CD4-positive, alpha-beta T cell (primary cell): ENCODE measurements at regions not wholly inside any gene's neighbourhood (a gene's known extent, or its start where the extent isn't known, plus 50 kb on each side); places are given as distances from the start of the nearest gene placed in this dataset.

ENCODE experiments used
- ATAC-seq: fragments of 200-7000 bp; cut with Tn5 transposase; one replicate; pipeline ENCODE4 v1.10.0; 2022; ENCODE audit warnings: mild to moderate bottlenecking; ENCODE audit not compliant: poor library complexity
- CTCF ChIA-PET: fragments of 350-600 bp; sonication (Branson Sonifier 250); formaldehyde crosslinking; loops from one replicate; lab custom pipeline; 2021; ENCODE audit warnings: antibody characterized with exemption, inconsistent platforms; lab: Charles Lee
- POLR2A ChIA-PET: fragments of 350-600 bp; sonication (Branson Sonifier 250); formaldehyde crosslinking; loops from one replicate; lab custom pipeline; 2021; ENCODE audit warnings: antibody characterized with exemption, inconsistent platforms; lab: Charles Lee
- DNase-seq, 14 experiments: peaks; one replicate each; pipeline ENCODE4 v3.0.0-alpha.2; 2013 to 2020; ENCODE audit warnings: mixed read lengths in 2 of 14
- H3K27ac ChIP-seq, 2 donors: one replicate each; pipeline versions ENCODE4 v1.5.1 to v1.7.0; 2013; ENCODE audit warnings: low read length in 2 of 2, low read depth in 1 of 2, mild to moderate bottlenecking in 1 of 2
- H3K27me3 ChIP-seq, 2 experiments: 1 replicate in 1 of 2; 2 replicates in 1 of 2; pipeline versions ENCODE4 v1.6.1 to v1.7.0; 2013; ENCODE audit warnings: low read length in 2 of 2, control low read depth in 1 of 2, mild to moderate bottlenecking in 1 of 2, moderate library complexity in 1 of 2; ENCODE audit not compliant: insufficient read depth in 2 of 2, control insufficient read depth in 1 of 2
- H3K36me3 ChIP-seq: one replicate; pipeline ENCODE4 v1.6.1; 2013; ENCODE audit warnings: low read length, control low read depth; ENCODE audit not compliant: insufficient read depth
- H3K4me1 ChIP-seq: one replicate; pipeline ENCODE4 v1.6.1; 2013; ENCODE audit warnings: low read length, control low read depth; ENCODE audit not compliant: insufficient read depth
- H3K4me3 ChIP-seq: one replicate; pipeline ENCODE4 v1.5.1; 2013; ENCODE audit warnings: mild to moderate bottlenecking, low read length, moderate library complexity
- H3K9me3 ChIP-seq, 2 experiments: 1 replicate in 1 of 2; 2 replicates in 1 of 2; pipeline versions ENCODE4 v1.6.1 to v1.7.0; 2013; ENCODE audit warnings: low read length in 2 of 2, mild to moderate bottlenecking in 2 of 2, control low read depth in 1 of 2, moderate library complexity in 1 of 2; ENCODE audit not compliant: control insufficient read depth in 1 of 2, insufficient read depth in 1 of 2
- H3K27ac Mint-ChIP-seq: one replicate; pipeline ENCODE4 v1.8.0; 2020; ENCODE audit warnings: mixed read lengths
- H3K27me3 Mint-ChIP-seq: one replicate; pipeline ENCODE4 v1.8.0; 2021; ENCODE audit warnings: mixed read lengths
- H3K36me3 Mint-ChIP-seq: one replicate; pipeline ENCODE4 v1.8.0; 2021; ENCODE audit warnings: low read depth, mixed read lengths
- H3K4me1 Mint-ChIP-seq: one replicate; pipeline ENCODE4 v1.8.0; 2021; ENCODE audit warnings: low read depth, mixed read lengths
- H3K4me3 Mint-ChIP-seq: one replicate; pipeline ENCODE4 v1.8.0; 2020; ENCODE audit warnings: mild to moderate bottlenecking, mixed read lengths
- H3K9me3 Mint-ChIP-seq: one replicate; pipeline ENCODE4 v1.8.0; 2020; ENCODE audit warnings: mixed read lengths
- intact Hi-C, 2 experiments: fragments of 100-400 bp; cut with DNase I in 1 of 2; cut with micrococcal nuclease in 1 of 2; formaldehyde crosslinking; loops; one replicate each; pipeline versions ENCODE4 v1.15.1 to v1.9.0; 2023 to 2025; cut with DNase I, micrococcal nuclease
- TF ChIP-seq, protein P1 (sequence below): fragments of 200-600 bp; IDR thresholded peaks from one replicate; pipeline ENCODE4 v1.8.0; 2022; ENCODE audit warnings: antibody characterized with exemption, mild to moderate bottlenecking

DNA sequence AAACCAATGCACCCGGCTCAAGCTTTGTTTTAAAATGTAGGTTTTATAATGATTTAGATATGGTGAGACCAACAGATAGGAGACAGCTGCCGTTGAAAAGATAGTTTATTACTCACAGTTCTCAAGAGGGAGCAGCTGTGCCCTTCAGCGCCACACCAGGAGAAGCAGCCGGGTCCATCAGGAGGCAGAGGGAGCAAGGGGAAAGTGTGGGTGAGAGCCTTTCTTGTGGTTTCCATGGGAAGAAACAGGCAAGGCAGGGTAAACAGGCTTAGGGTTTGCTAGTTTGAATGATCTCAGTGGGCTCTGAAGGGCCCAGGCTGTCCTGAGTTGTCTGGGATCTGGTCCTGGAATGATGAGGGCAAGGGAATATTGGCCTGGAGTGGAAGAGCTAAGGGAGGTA is 117.7 kb upstream of the PLCB4 start:
- Mint-ChIP-seq H3K4me3 (no peak overlapping the region), H3K4me1 (no peaks in the 10 kb centered on the region), H3K9me3 (peaks cover 10% of the 10 kb centered on the region), H3K27me3 (no peaks in the 10 kb centered on the region), H3K36me3 (no peaks in the 10 kb centered on the region), H3K27ac (no peak overlapping the region)
- TF ChIP-seq, protein P1, sequence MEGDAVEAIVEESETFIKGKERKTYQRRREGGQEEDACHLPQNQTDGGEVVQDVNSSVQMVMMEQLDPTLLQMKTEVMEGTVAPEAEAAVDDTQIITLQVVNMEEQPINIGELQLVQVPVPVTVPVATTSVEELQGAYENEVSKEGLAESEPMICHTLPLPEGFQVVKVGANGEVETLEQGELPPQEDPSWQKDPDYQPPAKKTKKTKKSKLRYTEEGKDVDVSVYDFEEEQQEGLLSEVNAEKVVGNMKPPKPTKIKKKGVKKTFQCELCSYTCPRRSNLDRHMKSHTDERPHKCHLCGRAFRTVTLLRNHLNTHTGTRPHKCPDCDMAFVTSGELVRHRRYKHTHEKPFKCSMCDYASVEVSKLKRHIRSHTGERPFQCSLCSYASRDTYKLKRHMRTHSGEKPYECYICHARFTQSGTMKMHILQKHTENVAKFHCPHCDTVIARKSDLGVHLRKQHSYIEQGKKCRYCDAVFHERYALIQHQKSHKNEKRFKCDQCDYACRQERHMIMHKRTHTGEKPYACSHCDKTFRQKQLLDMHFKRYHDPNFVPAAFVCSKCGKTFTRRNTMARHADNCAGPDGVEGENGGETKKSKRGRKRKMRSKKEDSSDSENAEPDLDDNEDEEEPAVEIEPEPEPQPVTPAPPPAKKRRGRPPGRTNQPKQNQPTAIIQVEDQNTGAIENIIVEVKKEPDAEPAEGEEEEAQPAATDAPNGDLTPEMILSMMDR = no peak
- DNase-seq = no peak
- no peaks in the 10 kb centered on the region for H3K27me3 ChIP-seq
- H3K27ac ChIP-seq = no peak overlapping the region
- CTCF ChIA-PET = no interaction called here
- no peaks in the 10 kb centered on the region for H3K36me3 ChIP-seq
- no peaks in the 10 kb centered on the region for H3K4me1 ChIP-seq
- POLR2A ChIA-PET = no interaction called here
- H3K9me3 ChIP-seq = peaks cover 0 to 3% of the 10 kb centered on the region in 2 experiments
- H3K4me3 ChIP-seq = no peak overlapping the region
- intact Hi-C loops = no loop called here
- no peak for ATAC-seq

DNA sequence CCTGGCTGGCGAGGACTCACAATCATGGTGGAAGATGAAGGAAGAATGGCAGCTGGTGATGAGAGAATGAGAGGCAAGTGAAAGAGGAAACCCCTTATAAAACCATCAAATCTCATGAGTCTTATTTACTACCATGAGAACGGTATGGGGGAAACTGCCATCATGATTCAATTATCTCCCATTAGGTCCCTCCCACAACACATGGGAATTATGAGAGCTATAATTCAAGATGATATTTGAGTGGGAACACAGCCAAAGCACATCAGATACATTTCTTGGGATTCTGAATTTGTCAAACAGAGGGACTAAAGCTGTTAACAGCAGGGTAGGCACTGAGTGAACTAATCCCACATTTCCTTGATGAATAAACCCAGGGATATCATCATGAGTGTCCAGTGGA is 116.2 kb upstream of the PLCB4 start:
- H3K36me3 Mint-ChIP-seq = no peaks in the 10 kb centered on the region
- no peaks in the 10 kb centered on the region for H3K27me3 ChIP-seq
- peaks cover 8% of the 10 kb centered on the region for H3K9me3 Mint-ChIP-seq
- no peak overlapping the region for H3K27ac Mint-ChIP-seq
- no peak overlapping the region for H3K27ac ChIP-seq
- peaks cover 0 to 3% of the 10 kb centered on the region in 2 experiments for H3K9me3 ChIP-seq
- TF ChIP-seq, protein P1 = no peak
- intact Hi-C loops = no loop called here
- DNase-seq (no peak), ATAC-seq (no peak)
- ChIA-PET CTCF (interaction anchor here (0.6 kb wide), 1 partner anchor 21 kb away, joined by 4 read pairs; no protein-coding TSS in a partner anchor), POLR2A (no interaction called here)
- H3K4me1 ChIP-seq = no peaks in the 10 kb centered on the region
- no peak overlapping the region for H3K4me3 ChIP-seq
- no peak overlapping the region for H3K4me3 Mint-ChIP-seq
- no peaks in the 10 kb centered on the region for H3K36me3 ChIP-seq
- no peaks in the 10 kb centered on the region for H3K4me1 Mint-ChIP-seq
- H3K27me3 Mint-ChIP-seq = no peaks in the 10 kb centered on the region

DNA sequence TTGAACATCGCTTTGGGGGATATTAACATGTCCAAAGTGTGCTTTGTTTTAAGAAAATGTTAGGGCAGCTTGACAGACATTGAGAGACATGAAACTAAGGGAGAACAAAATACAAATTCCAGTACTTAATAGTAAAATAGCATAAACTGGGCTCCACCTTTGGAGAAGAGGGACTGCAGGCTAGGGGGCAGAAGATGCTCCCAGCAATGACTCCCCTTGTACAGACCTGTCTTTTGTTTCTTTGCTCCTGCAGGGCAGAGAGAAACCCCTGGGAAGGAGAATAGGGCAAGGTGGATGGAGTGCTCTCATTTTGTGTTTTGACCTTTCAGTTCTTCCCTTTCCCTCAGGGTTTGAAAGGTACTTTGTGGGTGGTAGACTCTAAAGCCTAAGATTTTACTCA is 115.6 kb upstream of the PLCB4 start:
- H3K4me3 Mint-ChIP-seq = no peak overlapping the region
- TF ChIP-seq, protein P1 = no peak
- CTCF ChIA-PET = no interaction called here
- no peaks in the 10 kb centered on the region for H3K36me3 Mint-ChIP-seq
- Histone ChIP-seq H3K36me3 (no peaks in the 10 kb centered on the region), H3K27ac (no peak overlapping the region), H3K9me3 (peaks cover 0 to 3% of the 10 kb centered on the region in 2 experiments), H3K27me3 (no peaks in the 10 kb centered on the region), H3K4me3 (no peak overlapping the region), H3K4me1 (no peaks in the 10 kb centered on the region)
- DNase-seq = no peak
- intact Hi-C loops = no loop called here
- no peak overlapping the region for H3K27ac Mint-ChIP-seq
- no peaks in the 10 kb centered on the region for H3K27me3 Mint-ChIP-seq
- H3K4me1 Mint-ChIP-seq = no peaks in the 10 kb centered on the region
- no peak for ATAC-seq
- POLR2A ChIA-PET = no interaction called here
- H3K9me3 Mint-ChIP-seq = peaks cover 8% of the 10 kb centered on the region
